Activated CD4-positive, alpha-beta T cell treated with anti-CD3 and anti-CD28 coated beads for 36 hours (primary cell): ENCODE measurements at regions not wholly inside any gene's neighbourhood (a gene's known extent, or its start where the extent isn't known, plus 50 kb on each side); places are given as distances from the start of the nearest gene placed in this dataset.

Experiments
- ATAC-seq: fragments of 200-7000 bp; cut with Tn5 transposase; one replicate; pipeline ENCODE4 v1.10.0; 2021; ENCODE audit warnings: mild to moderate bottlenecking, moderate library complexity
- CTCF ChIA-PET: fragments of 350-600 bp; sonication (Branson Sonifier 250); formaldehyde crosslinking; loops from one replicate; lab custom pipeline; 2021; ENCODE audit warnings: antibody characterized with exemption; lab: Charles Lee
- POLR2A ChIA-PET: fragments of 350-600 bp; sonication (Branson Sonifier 250); formaldehyde crosslinking; loops from one replicate; lab custom pipeline; 2021; ENCODE audit warnings: antibody characterized with exemption, inconsistent platforms; lab: Charles Lee
- DNase-seq: peaks from one replicate; pipeline ENCODE4 v3.0.0-alpha.2; 2020
- H3K27ac Mint-ChIP-seq: one replicate; pipeline ENCODE4 v1.8.0; 2021; ENCODE audit warnings: mixed read lengths
- H3K27me3 Mint-ChIP-seq: one replicate; pipeline ENCODE4 v1.8.0; 2021; ENCODE audit warnings: mixed read lengths
- H3K36me3 Mint-ChIP-seq: one replicate; pipeline ENCODE4 v1.8.0; 2021; ENCODE audit warnings: low read depth, mixed read lengths
- H3K4me1 Mint-ChIP-seq: one replicate; pipeline ENCODE4 v1.8.0; 2021; ENCODE audit warnings: mixed read lengths
- H3K4me3 Mint-ChIP-seq: one replicate; pipeline ENCODE4 v1.8.0; 2021; ENCODE audit warnings: mild to moderate bottlenecking, moderate library complexity, mixed read lengths
- H3K9me3 Mint-ChIP-seq: one replicate; pipeline ENCODE4 v1.8.0; 2021; ENCODE audit warnings: low read depth, mixed read lengths
- intact Hi-C, 2 experiments: fragments of 100-400 bp; cut with DNase I in 1 of 2; cut with micrococcal nuclease in 1 of 2; formaldehyde crosslinking; loops; one replicate each; pipeline versions ENCODE4 v1.14.2 to v1.15.1; 2022 to 2024; cut with DNase I, micrococcal nuclease

DNA sequence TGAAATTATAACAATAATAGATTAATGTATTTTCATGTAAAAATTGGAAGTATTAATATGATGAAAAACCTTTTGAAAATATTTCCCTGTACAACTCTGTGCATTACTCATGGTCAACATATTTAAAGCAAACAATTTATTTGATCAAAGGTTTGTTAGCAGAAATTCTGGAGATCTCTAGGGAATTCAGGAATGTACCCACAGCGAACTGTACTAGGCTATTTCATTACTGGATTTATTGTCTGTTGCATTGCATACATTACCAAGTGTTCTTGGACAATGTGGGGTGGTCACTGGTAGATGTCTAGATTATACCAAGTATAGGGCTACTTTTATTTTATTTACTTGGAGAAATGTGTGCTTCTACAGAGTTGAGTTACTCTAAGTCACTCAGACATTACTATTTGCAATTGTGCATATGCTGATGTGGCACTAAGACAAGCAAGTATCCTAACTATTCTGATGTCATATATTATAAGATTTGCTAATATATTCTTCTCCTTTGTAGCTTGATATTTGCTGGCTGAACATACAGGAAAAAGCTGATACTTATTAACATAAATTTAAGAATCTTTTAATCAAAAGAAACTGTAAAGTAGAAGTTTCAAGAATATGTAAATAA lies 323.3 kb downstream of the CCER1 start:
- H3K27ac Mint-ChIP-seq: no peak overlapping the region
- peaks cover 3% of the 10 kb centered on the region for H3K9me3 Mint-ChIP-seq
- intact Hi-C loops: no loop called here
- ATAC-seq (no peak), DNase-seq (no peak)
- H3K4me1 Mint-ChIP-seq: no peaks in the 10 kb centered on the region
- H3K4me3 Mint-ChIP-seq: no peak overlapping the region
- ChIA-PET POLR2A (no interaction called here), CTCF (no interaction called here)
- H3K36me3 Mint-ChIP-seq: no peaks in the 10 kb centered on the region
- H3K27me3 Mint-ChIP-seq: no peaks in the 10 kb centered on the region

GRCh38 chr12:90630006-90630405 lies 325.0 kb downstream of the CCER1 start:
- intact Hi-C loops: no loop called here
- DNase-seq (no peak), ATAC-seq (no peak)
- no peaks in the 10 kb centered on the region for H3K27me3 Mint-ChIP-seq
- CTCF ChIA-PET: no interaction called here
- POLR2A ChIA-PET: no interaction called here
- no peaks in the 10 kb centered on the region for H3K36me3 Mint-ChIP-seq
- no peak overlapping the region for H3K27ac Mint-ChIP-seq
- H3K4me1 Mint-ChIP-seq: no peaks in the 10 kb centered on the region
- H3K4me3 Mint-ChIP-seq: no peak overlapping the region
- H3K9me3 Mint-ChIP-seq: peaks cover 3% of the 10 kb centered on the region

- ChIA-PET CTCF (no interaction called here), POLR2A (no interaction called here)
- DNase-seq: no peak
- no peak for ATAC-seq
- intact Hi-C loops: no loop called here
- no peak overlapping the region for H3K27ac Mint-ChIP-seq
- H3K27me3 Mint-ChIP-seq: no peaks in the 10 kb centered on the region
- H3K9me3 Mint-ChIP-seq: peaks cover 1% of the 10 kb centered on the region
- H3K36me3 Mint-ChIP-seq: no peaks in the 10 kb centered on the region
- no peak overlapping the region for H3K4me3 Mint-ChIP-seq
- H3K4me1 Mint-ChIP-seq: no peaks in the 10 kb centered on the region
Measured at GRCh38 chr12:90628213-90628612, 326.8 kb downstream of the CCER1 start.

DNA sequence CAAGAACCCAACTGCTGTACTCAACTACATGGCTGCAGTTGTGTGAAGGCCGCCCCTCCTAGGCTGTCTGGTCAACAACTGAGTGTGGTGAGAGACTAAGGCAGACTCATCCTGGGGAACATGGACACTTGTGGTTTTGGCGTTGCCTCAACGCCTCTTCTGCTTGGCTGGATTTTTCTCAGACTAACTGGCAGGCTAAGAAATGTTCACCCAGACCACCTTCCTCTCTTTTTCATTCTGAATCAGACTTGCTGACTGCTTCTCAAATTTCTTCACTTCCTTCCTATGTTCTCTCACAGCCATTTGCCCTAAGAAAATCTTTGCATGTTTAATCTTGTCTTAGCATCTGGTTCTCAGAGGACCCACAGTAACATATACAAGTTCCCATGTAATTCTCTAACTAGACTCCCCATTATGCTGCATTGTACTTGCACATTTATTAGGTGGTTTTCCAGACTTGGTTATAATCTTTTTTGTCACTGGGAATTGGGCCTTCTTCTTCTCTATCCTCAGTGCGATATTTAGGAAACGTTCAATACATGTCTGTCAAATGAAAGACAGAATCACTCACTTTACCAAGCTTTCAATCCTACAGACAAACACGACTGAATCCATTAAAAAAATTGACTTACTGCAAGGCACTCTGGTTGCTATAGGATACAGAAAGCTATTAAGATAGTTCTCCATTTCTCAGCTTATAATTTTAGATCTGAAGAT lies 327.6 kb downstream of the CCER1 start:
- Mint-ChIP-seq H3K27me3 (no peaks in the 10 kb centered on the region), H3K9me3 (peaks cover 1% of the 10 kb centered on the region), H3K4me1 (no peaks in the 10 kb centered on the region), H3K4me3 (no peak overlapping the region), H3K36me3 (no peaks in the 10 kb centered on the region), H3K27ac (no peak overlapping the region)
- no peak for DNase-seq
- ChIA-PET POLR2A (no interaction called here), CTCF (no interaction called here)
- no peak for ATAC-seq
- intact Hi-C loops: no loop called here

- DNase-seq: no peak
- Mint-ChIP-seq H3K36me3 (no peaks in the 10 kb centered on the region), H3K4me1 (no peaks in the 10 kb centered on the region), H3K9me3 (no peaks in the 10 kb centered on the region), H3K27me3 (no peaks in the 10 kb centered on the region), H3K27ac (no peak overlapping the region), H3K4me3 (no peak overlapping the region)
- intact Hi-C loops: no loop called here
- no peak for ATAC-seq
- ChIA-PET CTCF (no interaction called here), POLR2A (no interaction called here)
Measured at GRCh38 chr12:90622431-90622830, 332.5 kb downstream of the CCER1 start.

DNA sequence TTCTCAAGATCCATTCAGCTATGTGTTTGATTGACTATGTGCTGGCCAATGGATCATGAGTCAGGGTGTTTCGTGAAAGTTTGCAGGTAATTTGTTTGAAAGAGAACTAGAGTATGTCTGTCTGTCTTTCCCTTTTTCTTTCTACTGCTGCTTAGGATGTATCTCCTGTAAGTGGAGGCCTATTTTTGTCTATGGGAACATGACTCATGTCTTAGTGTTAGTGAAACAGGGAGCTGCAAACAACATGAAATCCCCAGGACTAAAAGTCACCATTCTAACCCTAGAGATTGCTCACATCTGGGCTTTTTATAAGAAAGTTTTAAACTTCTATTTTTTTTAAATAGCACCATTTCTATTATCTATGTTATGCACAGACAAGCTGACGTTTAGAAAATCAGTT lies 333.0 kb downstream of the CCER1 start:
- POLR2A ChIA-PET: no interaction called here
- H3K9me3 Mint-ChIP-seq: no peaks in the 10 kb centered on the region
- no peak for ATAC-seq
- H3K27me3 Mint-ChIP-seq: no peaks in the 10 kb centered on the region
- no peak for DNase-seq
- H3K4me3 Mint-ChIP-seq: no peak overlapping the region
- no peaks in the 10 kb centered on the region for H3K4me1 Mint-ChIP-seq
- no peak overlapping the region for H3K27ac Mint-ChIP-seq
- CTCF ChIA-PET: interaction anchor here (0.5 kb wide), 1 partner anchor 10 kb away, joined by 4 read pairs; no protein-coding TSS in a partner anchor
- intact Hi-C loops: no loop called here
- H3K36me3 Mint-ChIP-seq: no peaks in the 10 kb centered on the region

DNA sequence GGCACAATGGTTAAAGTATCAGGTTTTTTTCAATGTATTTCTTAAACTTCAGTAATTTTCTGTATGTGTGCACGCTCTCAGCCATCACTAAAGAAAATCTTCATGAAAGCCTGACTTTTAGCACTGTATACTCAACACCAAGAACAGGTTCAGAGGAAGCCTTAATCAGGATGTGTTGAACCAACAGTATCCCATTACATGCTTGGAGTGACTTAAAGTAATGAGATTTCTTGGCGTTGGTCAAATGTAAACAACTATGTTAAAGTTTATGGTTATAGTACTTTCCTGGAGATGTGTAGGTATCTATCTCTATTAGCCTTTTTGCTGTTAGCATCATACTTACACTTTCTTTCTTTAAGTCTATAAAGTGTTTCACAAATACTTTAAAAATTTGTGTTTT lies 335.0 kb downstream of the CCER1 start:
- intact Hi-C loops: no loop called here
- Mint-ChIP-seq H3K36me3 (no peaks in the 10 kb centered on the region), H3K4me1 (no peaks in the 10 kb centered on the region), H3K9me3 (no peaks in the 10 kb centered on the region), H3K27me3 (peaks cover 2% of the 10 kb centered on the region), H3K27ac (no peak overlapping the region), H3K4me3 (no peak overlapping the region)
- ChIA-PET CTCF (no interaction called here), POLR2A (no interaction called here)
- ATAC-seq: no peak
- no peak for DNase-seq

- Mint-ChIP-seq H3K36me3 (no peaks in the 10 kb centered on the region), H3K4me3 (no peak overlapping the region), H3K4me1 (no peaks in the 10 kb centered on the region), H3K27me3 (peaks cover 2% of the 10 kb centered on the region), H3K9me3 (no peaks in the 10 kb centered on the region), H3K27ac (no peak overlapping the region)
- CTCF ChIA-PET: no interaction called here
- intact Hi-C loops: no loop called here
- no peak for ATAC-seq
- POLR2A ChIA-PET: no interaction called here
- DNase-seq: no peak
Measured at GRCh38 chr12:90618586-90618985, 336.4 kb downstream of the CCER1 start.

GRCh38 chr12:90611891-90612290 lies 343.1 kb downstream of the CCER1 start:
- Mint-ChIP-seq H3K27me3 (peaks cover 2% of the 10 kb centered on the region), H3K36me3 (no peaks in the 10 kb centered on the region), H3K4me1 (no peaks in the 10 kb centered on the region), H3K27ac (no peak overlapping the region), H3K9me3 (no peaks in the 10 kb centered on the region), H3K4me3 (no peak overlapping the region)
- intact Hi-C loops: no loop called here
- DNase-seq (no peak), ATAC-seq (no peak)
- CTCF ChIA-PET: interaction anchor here (0.7 to 1.1 kb wide), 2 partner anchors 10 to 42 kb away, joined by 3 to 4 read pairs; no protein-coding TSS in a partner anchor
- POLR2A ChIA-PET: no interaction called here

DNA sequence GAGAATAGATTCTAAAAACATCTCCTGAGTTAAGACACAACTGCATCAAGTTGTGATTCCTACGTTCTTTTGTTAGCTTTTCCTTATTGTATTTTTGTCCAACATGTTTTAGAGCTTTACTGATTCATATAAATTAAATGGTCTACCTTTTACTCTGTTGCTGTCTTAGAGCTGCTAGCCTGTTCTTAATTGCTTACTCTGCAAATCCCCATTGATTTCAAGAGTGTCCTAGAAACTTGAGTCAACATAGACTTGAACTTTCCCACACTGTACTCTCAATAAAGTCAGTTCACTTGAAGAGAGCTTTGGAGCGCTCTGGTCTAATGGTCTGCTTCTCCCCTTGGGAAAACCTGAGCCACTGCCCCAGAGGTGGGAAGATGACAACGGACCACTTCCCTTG lies 343.9 kb downstream of the CCER1 start:
- no peak for ATAC-seq
- Mint-ChIP-seq H3K27me3 (peaks cover 2% of the 10 kb centered on the region), H3K4me1 (no peaks in the 10 kb centered on the region), H3K36me3 (no peaks in the 10 kb centered on the region), H3K27ac (no peak overlapping the region), H3K4me3 (no peak overlapping the region), H3K9me3 (no peaks in the 10 kb centered on the region)
- intact Hi-C loops: no loop called here
- ChIA-PET POLR2A (no interaction called here), CTCF (interaction anchor here (1.1 kb wide), 1 partner anchor 41 kb away, joined by 3 read pairs; no protein-coding TSS in a partner anchor)
- no peak for DNase-seq

DNA sequence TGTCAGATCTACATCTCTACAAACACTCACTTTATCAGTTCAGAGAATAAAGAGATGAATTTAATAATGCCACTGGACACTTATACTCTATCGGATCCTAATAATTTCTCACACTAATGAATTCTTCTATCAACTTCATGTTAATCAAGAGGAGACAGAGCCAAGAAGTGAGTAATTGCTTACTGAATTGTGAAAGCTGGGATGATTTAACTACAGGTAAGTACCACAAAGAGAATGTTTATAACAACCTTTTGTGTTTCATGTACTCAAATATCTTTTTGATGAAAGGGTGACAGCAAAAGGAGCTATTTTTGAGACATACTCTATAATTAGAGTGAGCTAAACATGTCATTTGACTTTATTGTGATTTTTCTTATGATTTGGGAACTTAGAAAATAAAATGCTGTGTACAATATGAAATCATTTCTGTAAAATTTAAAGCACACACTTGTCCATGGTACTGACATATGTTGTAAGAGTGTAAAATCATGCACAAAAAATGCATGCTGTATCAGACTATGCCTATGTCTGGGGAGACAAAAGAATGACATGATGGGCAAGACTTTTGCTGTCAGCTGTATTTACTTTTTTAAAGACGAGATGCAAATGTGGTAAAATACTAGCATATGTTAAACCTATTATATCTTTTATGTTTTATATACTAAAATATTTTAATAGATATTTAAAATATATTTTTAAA lies 361.2 kb downstream of the CCER1 start:
- H3K4me1 Mint-ChIP-seq: no peaks in the 10 kb centered on the region
- no peaks in the 10 kb centered on the region for H3K36me3 Mint-ChIP-seq
- no peak for DNase-seq
- H3K9me3 Mint-ChIP-seq: no peaks in the 10 kb centered on the region
- intact Hi-C loops: no loop called here
- no peak overlapping the region for H3K4me3 Mint-ChIP-seq
- ATAC-seq: no peak
- ChIA-PET CTCF (no interaction called here), POLR2A (no interaction called here)
- H3K27me3 Mint-ChIP-seq: no peaks in the 10 kb centered on the region
- no peak overlapping the region for H3K27ac Mint-ChIP-seq

DNA sequence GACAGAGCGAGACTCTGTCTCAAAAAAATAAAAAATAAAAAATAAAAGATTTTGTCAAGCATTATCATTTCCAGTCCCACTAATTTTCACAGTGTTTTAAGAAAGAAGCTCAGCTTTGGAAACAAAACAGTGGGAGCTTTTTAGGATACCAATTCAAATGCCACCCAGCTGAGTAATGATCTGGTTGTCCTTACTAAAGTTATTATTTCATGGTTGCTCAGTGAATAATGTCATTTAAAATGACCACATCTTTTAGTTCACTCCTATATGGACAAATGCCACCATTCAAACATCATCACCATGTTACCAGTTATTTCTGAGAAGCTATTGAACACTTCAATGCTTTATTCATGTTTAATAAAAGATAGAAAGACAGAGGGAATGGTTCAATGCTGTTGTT lies 365.0 kb downstream of the CCER1 start:
- ChIA-PET CTCF (interaction anchor here (0.9 to 1.3 kb wide), 2 partner anchors 14 to 1047 kb away, joined by 3 read pairs; no protein-coding TSS in a partner anchor), POLR2A (no interaction called here)
- no peak overlapping the region for H3K27ac Mint-ChIP-seq
- H3K9me3 Mint-ChIP-seq: no peaks in the 10 kb centered on the region
- no peaks in the 10 kb centered on the region for H3K36me3 Mint-ChIP-seq
- H3K4me1 Mint-ChIP-seq: no peaks in the 10 kb centered on the region
- DNase-seq: no peak
- no peak for ATAC-seq
- no peak overlapping the region for H3K4me3 Mint-ChIP-seq
- no peaks in the 10 kb centered on the region for H3K27me3 Mint-ChIP-seq
- intact Hi-C loops: no loop called here
